ENCODE measurements at regions not wholly inside any gene's neighbourhood (a gene's known extent, or its start where the extent isn't known, plus 50 kb on each side); places are given as distances from the start of the nearest gene placed in this dataset.

DNA sequence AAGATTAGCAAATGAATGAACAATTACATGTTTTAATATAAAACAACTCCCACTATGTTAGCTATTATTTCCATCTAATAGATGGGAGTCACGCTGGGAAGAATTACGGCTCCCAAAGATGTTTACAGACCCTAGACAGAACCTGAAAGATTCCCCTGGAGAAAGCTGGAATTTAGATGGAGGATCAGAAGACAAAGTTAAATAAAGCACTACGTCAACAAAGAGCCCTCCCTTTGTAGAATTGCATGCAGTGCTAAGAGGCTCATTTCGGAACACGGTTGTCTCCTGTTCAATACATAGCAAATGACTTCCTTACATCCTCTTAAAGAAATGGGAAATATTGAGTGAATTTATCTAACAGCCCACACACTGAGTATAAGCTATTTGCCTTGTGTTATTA lies 328.3 kb downstream of the CBLN4 start:
- H3K9me3 ChIP-seq (ENCODE audit: insufficient read depth, low read length) = no peaks in the 10 kb centered on the region
- no peak overlapping the region for H3K9ac ChIP-seq (ENCODE audit: insufficient read length, low read depth)
- H3K27me3 ChIP-seq (ENCODE audit: insufficient read depth, insufficient read length) = no peaks in the 10 kb centered on the region
- H3K36me3 ChIP-seq (ENCODE audit: insufficient read depth, insufficient read length, low read length) = no peaks in the 10 kb centered on the region
- TF ChIP-seq SUZ12 (IDR thresholded peaks at IDR 0.05; ENCODE audit: extremely low read depth, insufficient read depth, insufficient read length) (no peak), YY1 (IDR thresholded peaks at IDR 0.05; ENCODE audit: insufficient read depth, insufficient read length) (no peak), ZNF274 (IDR thresholded peaks at IDR 0.05; ENCODE audit: low read depth, low read length) (no peak)
- no peaks in the 10 kb centered on the region for H3K4me1 ChIP-seq (ENCODE audit: insufficient read depth, insufficient read length)
- no peak overlapping the region for H3K4me3 ChIP-seq (ENCODE audit: insufficient read length, low read depth)
- no peak for DNase-seq (ENCODE audit: low read depth, low spot score)

DNA sequence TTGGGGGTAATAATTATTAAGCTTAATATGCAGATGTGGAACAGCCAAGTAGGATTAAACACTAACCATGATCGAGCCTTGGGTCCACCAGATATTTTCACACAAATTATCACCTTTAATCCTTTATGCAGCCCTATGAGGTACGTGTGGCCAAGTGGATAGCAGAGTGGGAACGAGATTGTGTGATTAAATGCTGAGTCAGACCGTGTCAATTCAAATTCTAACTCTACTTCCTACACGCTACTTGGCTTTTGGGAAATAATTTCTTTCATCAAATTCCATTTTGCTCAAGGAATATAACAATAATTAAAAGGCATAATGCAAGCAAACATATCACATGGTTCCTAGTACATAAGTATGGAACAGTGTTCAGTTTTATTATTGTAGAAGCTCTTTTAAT lies 329.2 kb downstream of the CBLN4 start:
- no peaks in the 10 kb centered on the region for H3K9me3 ChIP-seq (ENCODE audit: insufficient read depth, low read length)
- no peak overlapping the region for H3K4me3 ChIP-seq (ENCODE audit: insufficient read length, low read depth)
- H3K9ac ChIP-seq (ENCODE audit: insufficient read length, low read depth) = no peak overlapping the region
- TF ChIP-seq ZNF274 (IDR thresholded peaks at IDR 0.05; ENCODE audit: low read depth, low read length) (no peak), SUZ12 (IDR thresholded peaks at IDR 0.05; ENCODE audit: extremely low read depth, insufficient read depth, insufficient read length) (no peak), YY1 (IDR thresholded peaks at IDR 0.05; ENCODE audit: insufficient read depth, insufficient read length) (no peak)
- H3K4me1 ChIP-seq (ENCODE audit: insufficient read depth, insufficient read length) = no peaks in the 10 kb centered on the region
- no peak for DNase-seq (ENCODE audit: low read depth, low spot score)
- no peaks in the 10 kb centered on the region for H3K36me3 ChIP-seq (ENCODE audit: insufficient read depth, insufficient read length, low read length)
- H3K27me3 ChIP-seq (ENCODE audit: insufficient read depth, insufficient read length) = no peaks in the 10 kb centered on the region

DNA sequence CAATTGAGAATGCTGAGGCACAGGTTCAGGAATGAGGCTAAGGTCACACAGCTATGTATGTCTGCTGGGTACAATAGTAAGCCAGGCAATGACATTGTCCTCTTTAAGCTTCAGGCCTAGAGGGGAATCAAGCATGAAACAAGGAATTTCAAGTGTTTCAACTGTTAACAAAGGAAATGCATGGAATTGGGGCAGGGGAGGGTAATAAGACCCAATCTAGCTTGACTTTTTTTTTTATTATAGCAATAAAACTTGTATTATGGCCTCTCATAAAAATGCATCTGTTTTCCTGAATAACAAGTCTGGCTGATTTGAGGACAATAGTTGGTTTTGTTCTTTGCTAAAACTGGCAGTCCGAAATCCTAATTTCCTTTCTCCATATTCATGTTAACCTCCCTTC lies 336.7 kb downstream of the CBLN4 start:
- no peak overlapping the region for H3K9ac ChIP-seq (ENCODE audit: insufficient read length, low read depth)
- DNase-seq (ENCODE audit: low read depth, low spot score) = peak; percentile 2
- H3K4me1 ChIP-seq (ENCODE audit: insufficient read depth, insufficient read length) = no peaks in the 10 kb centered on the region
- no peaks in the 10 kb centered on the region for H3K9me3 ChIP-seq (ENCODE audit: insufficient read depth, low read length)
- H3K4me3 ChIP-seq (ENCODE audit: insufficient read length, low read depth) = no peak overlapping the region
- TF ChIP-seq ZNF274 (IDR thresholded peaks at IDR 0.05; ENCODE audit: low read depth, low read length) = no peak
- H3K27me3 ChIP-seq (ENCODE audit: insufficient read depth, insufficient read length) = no peaks in the 10 kb centered on the region
- no peaks in the 10 kb centered on the region for H3K36me3 ChIP-seq (ENCODE audit: insufficient read depth, insufficient read length, low read length)

DNA sequence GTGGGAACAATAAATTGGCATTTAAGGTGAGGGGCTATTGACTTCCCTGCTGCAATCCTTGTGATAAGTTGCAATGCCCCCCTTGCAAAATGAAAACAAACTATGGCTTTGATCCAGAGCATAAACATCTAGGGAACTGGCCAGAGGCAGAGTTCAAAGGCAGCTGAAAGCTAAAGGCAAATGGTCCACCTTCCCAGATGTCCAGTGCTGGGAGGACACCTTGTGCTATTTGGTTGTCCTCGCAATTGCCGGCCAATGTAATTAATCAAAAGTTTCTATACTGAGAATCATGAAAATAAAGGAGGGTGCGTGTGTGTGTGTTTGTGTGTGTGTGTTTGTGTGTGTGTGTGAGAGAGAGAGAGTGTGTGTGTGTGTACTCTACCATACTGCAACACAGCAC lies 337.4 kb downstream of the CBLN4 start:
- H3K4me1 ChIP-seq (ENCODE audit: insufficient read depth, insufficient read length) = no peaks in the 10 kb centered on the region
- H3K36me3 ChIP-seq (ENCODE audit: insufficient read depth, insufficient read length, low read length) = no peaks in the 10 kb centered on the region
- H3K9me3 ChIP-seq (ENCODE audit: insufficient read depth, low read length) = no peaks in the 10 kb centered on the region
- no peak overlapping the region for H3K4me3 ChIP-seq (ENCODE audit: insufficient read length, low read depth)
- DNase-seq (ENCODE audit: low read depth, low spot score) = no peak
- TF ChIP-seq ZNF274 (IDR thresholded peaks at IDR 0.05; ENCODE audit: low read depth, low read length) (no peak), SUZ12 (IDR thresholded peaks at IDR 0.05; ENCODE audit: extremely low read depth, insufficient read depth, insufficient read length) (no peak), YY1 (IDR thresholded peaks at IDR 0.05; ENCODE audit: insufficient read depth, insufficient read length) (no peak)
- H3K9ac ChIP-seq (ENCODE audit: insufficient read length, low read depth) = no peak overlapping the region
- no peaks in the 10 kb centered on the region for H3K27me3 ChIP-seq (ENCODE audit: insufficient read depth, insufficient read length)

DNA sequence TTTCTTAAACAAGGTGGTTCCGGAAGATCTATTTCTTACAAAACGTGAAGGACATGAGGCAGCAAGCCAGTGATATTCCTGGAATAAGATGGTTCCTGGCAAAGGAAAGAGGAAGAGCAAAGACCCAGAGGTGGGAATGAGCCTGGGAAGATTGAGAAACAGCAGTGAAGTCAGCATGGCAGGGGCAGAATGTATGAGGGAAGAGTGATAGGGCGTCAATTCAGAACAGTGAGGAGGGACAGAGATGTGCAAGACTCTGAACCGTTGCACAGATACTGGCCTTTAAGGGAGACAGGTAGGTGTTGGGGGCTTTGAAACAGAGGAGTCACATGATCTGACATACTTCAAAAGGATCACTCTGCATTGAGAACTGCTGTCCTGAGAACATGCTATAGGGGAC lies 338.3 kb downstream of the CBLN4 start:
- Histone ChIP-seq H3K27me3 (ENCODE audit: insufficient read depth, insufficient read length) (no peaks in the 10 kb centered on the region), H3K4me3 (ENCODE audit: insufficient read length, low read depth) (no peak overlapping the region), H3K36me3 (ENCODE audit: insufficient read depth, insufficient read length, low read length) (no peaks in the 10 kb centered on the region), H3K4me1 (ENCODE audit: insufficient read depth, insufficient read length) (no peaks in the 10 kb centered on the region), H3K9me3 (ENCODE audit: insufficient read depth, low read length) (no peaks in the 10 kb centered on the region), H3K9ac (ENCODE audit: insufficient read length, low read depth) (no peak overlapping the region)
- no peak for TF ChIP-seq SUZ12 (IDR thresholded peaks at IDR 0.05; ENCODE audit: extremely low read depth, insufficient read depth, insufficient read length)
- TF ChIP-seq YY1 (IDR thresholded peaks at IDR 0.05; ENCODE audit: insufficient read depth, insufficient read length) = no peak
- no peak for TF ChIP-seq ZNF274 (IDR thresholded peaks at IDR 0.05; ENCODE audit: low read depth, low read length)
- DNase-seq (ENCODE audit: low read depth, low spot score) = no peak

DNA sequence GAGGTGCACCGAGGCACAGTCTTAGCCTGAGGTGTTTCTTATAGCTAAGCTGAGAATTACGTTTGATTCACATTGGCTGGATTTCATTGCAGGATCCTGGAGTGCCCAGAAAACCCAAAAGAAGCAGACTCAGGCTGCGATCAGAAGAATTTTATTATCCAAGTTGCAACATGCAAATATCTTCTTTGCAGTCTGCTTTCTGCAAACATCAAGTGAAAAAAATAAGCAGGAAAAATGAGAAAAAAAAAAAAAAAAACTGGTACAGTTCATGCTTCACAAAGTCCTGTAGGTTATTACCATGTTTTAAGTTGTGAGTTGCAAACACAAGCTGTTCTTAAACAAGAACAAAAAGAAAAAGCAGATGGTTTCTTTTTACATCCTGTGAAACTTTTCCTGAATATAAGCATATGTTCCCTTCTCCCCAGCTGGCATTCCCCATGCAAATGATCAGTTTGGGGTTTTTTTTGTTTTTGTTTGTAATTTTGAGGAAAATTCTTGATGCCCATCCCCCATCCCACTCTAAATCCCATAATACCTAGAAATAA lies 349.0 kb downstream of the CBLN4 start:
- H3K4me3 ChIP-seq (ENCODE audit: insufficient read length, low read depth) = no peak overlapping the region
- TF ChIP-seq YY1 (IDR thresholded peaks at IDR 0.05; ENCODE audit: insufficient read depth, insufficient read length) (no peak), SUZ12 (IDR thresholded peaks at IDR 0.05; ENCODE audit: extremely low read depth, insufficient read depth, insufficient read length) (no peak), ZNF274 (IDR thresholded peaks at IDR 0.05; ENCODE audit: low read depth, low read length) (no peak)
- H3K36me3 ChIP-seq (ENCODE audit: insufficient read depth, insufficient read length, low read length) = no peaks in the 10 kb centered on the region
- no peaks in the 10 kb centered on the region for H3K4me1 ChIP-seq (ENCODE audit: insufficient read depth, insufficient read length)
- no peaks in the 10 kb centered on the region for H3K27me3 ChIP-seq (ENCODE audit: insufficient read depth, insufficient read length)
- DNase-seq (ENCODE audit: low read depth, low spot score) = no peak
- no peak overlapping the region for H3K9ac ChIP-seq (ENCODE audit: insufficient read length, low read depth)
- H3K9me3 ChIP-seq (ENCODE audit: insufficient read depth, low read length) = no peaks in the 10 kb centered on the region

DNA sequence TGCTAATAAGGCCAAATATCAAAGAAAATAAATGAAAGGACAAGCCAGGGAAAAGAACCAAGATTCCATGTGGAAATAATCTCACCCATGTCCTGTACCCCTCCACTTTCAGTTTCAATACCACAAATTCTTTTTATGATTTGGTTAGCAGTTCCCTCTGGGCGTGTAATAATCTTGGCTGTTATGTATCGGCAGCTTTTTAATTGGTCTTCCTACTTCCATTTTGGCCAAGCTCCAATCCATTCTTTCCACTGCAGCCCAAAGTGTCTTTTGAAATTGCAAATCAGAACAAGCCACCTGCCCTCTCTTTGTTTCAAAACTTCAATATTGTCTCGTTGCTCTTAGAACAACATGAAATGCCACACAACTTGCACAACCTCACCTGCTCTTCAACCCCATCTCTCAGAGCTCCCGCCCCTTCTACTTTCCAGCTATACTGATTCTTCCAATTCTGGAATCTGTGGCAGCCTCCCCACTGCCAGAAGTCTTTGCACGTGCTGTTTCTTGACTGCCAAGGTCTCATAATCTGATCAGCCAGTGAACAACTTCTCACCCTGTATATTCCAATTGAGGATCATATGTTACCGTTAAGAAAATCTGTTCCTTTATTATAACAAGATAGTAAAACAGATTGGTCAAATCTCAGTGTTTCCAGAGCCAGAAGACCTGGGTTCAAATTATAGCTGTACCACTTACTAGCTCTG lies 354.5 kb downstream of the CBLN4 start:
- Histone ChIP-seq H3K9me3 (ENCODE audit: insufficient read depth, low read length) (no peaks in the 10 kb centered on the region), H3K4me1 (ENCODE audit: insufficient read depth, insufficient read length) (no peaks in the 10 kb centered on the region), H3K36me3 (ENCODE audit: insufficient read depth, insufficient read length, low read length) (no peaks in the 10 kb centered on the region), H3K27me3 (ENCODE audit: insufficient read depth, insufficient read length) (no peaks in the 10 kb centered on the region), H3K4me3 (ENCODE audit: insufficient read length, low read depth) (no peak overlapping the region), H3K9ac (ENCODE audit: insufficient read length, low read depth) (no peak overlapping the region)
- no peak for TF ChIP-seq ZNF274 (IDR thresholded peaks at IDR 0.05; ENCODE audit: low read depth, low read length)
- TF ChIP-seq SUZ12 (IDR thresholded peaks at IDR 0.05; ENCODE audit: extremely low read depth, insufficient read depth, insufficient read length) = no peak
- TF ChIP-seq YY1 (IDR thresholded peaks at IDR 0.05; ENCODE audit: insufficient read depth, insufficient read length) = no peak
- DNase-seq (ENCODE audit: low read depth, low spot score) = no peak
